Activated naive CD8-positive, alpha-beta T cell treated with anti-CD3 and anti-CD28 coated beads, Interleukin-2, amount 10 ng/mL, durations not matched to agents 7 days and 5 days (primary cell): ENCODE measurements at regions not wholly inside any gene's neighbourhood (a gene's known extent, or its start where the extent isn't known, plus 50 kb on each side); places are given as distances from the start of the nearest gene placed in this dataset.
"Not testable (repeated sequence)": the region's sequence is repeated elsewhere in the genome, so short reads cannot be mapped to it uniquely, and the experiment has no call there.

ENCODE experiments used
- ATAC-seq: fragments of 150-1000 bp; cut with Tn5 transposase; one replicate; pipeline ENCODE4 v1.10.0; 2021; ENCODE audit warnings: low read depth, moderate library complexity
- POLR2A ChIA-PET: fragments of 350-600 bp; sonication (Branson Sonifier 250); formaldehyde crosslinking; loops from one replicate; lab custom pipeline; 2021; ENCODE audit warnings: antibody characterized with exemption; lab: Charles Lee
- DNase-seq: peaks from one replicate; pipeline ENCODE4 v3.0.0; 2021
- H3K27ac Mint-ChIP-seq: one replicate; pipeline ENCODE4 v1.8.0; 2022; ENCODE audit warnings: mild to moderate bottlenecking, mixed read lengths
- H3K27me3 Mint-ChIP-seq: one replicate; pipeline ENCODE4 v1.8.0; 2022; ENCODE audit warnings: mild to moderate bottlenecking, moderate library complexity, mixed read lengths
- H3K36me3 Mint-ChIP-seq: one replicate; pipeline ENCODE4 v1.8.0; 2021; ENCODE audit warnings: mild to moderate bottlenecking, mixed read lengths
- H3K4me1 Mint-ChIP-seq: one replicate; pipeline ENCODE4 v1.8.0; 2021; ENCODE audit warnings: mixed read lengths
- H3K4me3 Mint-ChIP-seq: one replicate; pipeline ENCODE4 v1.8.0; 2022; ENCODE audit warnings: mild to moderate bottlenecking, moderate library complexity, mixed read lengths
- H3K9me3 Mint-ChIP-seq: one replicate; pipeline ENCODE4 v1.8.0; 2021; ENCODE audit warnings: mixed read lengths

DNA sequence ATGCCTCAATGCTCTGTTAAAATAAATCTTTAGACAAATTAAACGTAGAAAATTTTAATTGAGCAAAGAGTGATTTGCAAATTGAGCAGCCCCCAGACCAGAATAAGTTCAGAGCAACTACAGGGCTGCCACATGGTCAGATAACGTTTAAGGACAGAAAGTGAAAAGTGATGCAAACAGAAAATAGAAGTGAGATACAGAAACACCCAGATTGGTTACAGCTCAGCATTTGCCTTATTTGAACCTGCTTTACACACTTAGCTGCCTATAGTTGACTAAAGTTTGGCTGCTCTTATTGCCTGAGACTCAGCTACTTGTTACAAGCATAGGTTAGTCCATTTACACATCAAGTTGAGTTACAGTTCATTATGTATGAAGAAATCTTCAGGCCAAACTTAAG is 1800.8 kb upstream of the PCDH10 start:
- ATAC-seq, result no peak
- DNase-seq, result no peak
- Mint-ChIP-seq H3K4me3 (no peak overlapping the region), H3K36me3 (no peaks in the 10 kb centered on the region), H3K4me1 (peaks cover 2% of the 10 kb centered on the region), H3K27ac (no peak overlapping the region), H3K9me3 (peaks cover 6% of the 10 kb centered on the region), H3K27me3 (no peaks in the 10 kb centered on the region)
- POLR2A ChIA-PET, result no interaction called here

DNA sequence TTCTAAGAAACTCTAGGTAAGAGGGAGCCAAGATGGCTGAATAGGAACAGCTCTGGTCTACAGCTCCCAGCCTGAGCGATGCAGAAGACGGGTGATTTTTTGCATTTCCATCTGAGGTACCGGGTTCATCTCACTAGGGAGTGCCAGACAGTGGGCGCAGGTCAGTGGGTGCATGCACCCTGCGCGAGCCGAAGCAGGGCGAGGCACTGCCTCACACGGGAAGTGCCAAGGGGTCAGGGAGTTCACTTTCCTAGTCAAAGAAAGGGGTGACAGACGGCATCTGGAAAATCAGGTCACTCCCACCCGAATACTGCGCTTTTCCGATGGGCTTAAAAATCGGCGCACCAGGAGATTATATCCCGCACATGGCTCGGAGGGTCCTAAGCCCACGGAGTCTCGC is 1796.7 kb upstream of the PCDH10 start:
- H3K27me3 Mint-ChIP-seq, POLR2A ChIA-PET, H3K27ac Mint-ChIP-seq, H3K4me3 Mint-ChIP-seq, H3K9me3 Mint-ChIP-seq, H3K4me1 Mint-ChIP-seq, ATAC-seq, DNase-seq, H3K36me3 Mint-ChIP-seq: not testable (repeated sequence)

DNA sequence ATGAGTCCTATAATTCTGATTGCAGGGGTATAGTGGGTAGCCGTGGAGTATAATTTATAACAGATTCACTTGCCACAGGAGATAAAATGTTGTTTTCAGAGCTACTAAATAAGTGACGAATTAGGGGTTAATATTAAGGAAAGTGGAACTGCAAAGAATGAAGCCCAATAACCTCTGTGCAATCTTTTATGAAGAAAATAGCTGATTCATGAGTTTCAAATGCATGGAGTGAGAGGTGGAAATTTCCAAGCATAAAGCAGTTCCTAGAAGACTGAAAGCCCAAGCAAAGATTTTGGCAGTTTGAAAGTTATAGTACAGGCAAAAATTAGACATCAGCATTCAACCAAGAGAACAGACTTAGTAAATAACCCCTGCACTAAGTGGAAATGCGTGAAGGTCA is 1782.4 kb upstream of the PCDH10 start:
- H3K9me3 Mint-ChIP-seq, result no peaks in the 10 kb centered on the region
- no peak overlapping the region for H3K4me3 Mint-ChIP-seq
- POLR2A ChIA-PET, result no interaction called here
- DNase-seq (no peak), ATAC-seq (no peak)
- H3K4me1 Mint-ChIP-seq, result no peaks in the 10 kb centered on the region
- no peaks in the 10 kb centered on the region for H3K36me3 Mint-ChIP-seq
- H3K27me3 Mint-ChIP-seq, result no peaks in the 10 kb centered on the region
- no peak overlapping the region for H3K27ac Mint-ChIP-seq

DNA sequence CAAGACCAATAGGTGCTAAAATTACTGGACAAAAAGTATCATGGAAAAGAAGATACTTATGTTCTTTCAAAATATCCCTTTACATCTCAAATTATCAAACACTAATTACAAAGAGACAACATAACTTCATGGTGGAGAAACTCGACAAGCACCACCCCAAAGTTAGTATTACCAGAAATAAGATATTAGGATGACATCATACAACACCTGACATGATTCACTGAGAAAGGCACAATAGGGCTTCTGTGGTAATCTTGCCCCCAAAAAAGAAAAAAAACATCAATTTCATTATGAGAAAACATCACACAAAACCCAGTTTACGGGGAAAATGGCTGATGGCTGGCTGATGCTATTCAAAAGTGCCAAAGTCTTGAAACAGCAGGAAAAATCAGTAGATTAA is 1781.7 kb upstream of the PCDH10 start:
- H3K4me3 Mint-ChIP-seq, result no peak overlapping the region
- no peak for ATAC-seq
- no peaks in the 10 kb centered on the region for H3K36me3 Mint-ChIP-seq
- no peak for DNase-seq
- H3K27ac Mint-ChIP-seq, result no peak overlapping the region
- POLR2A ChIA-PET, result no interaction called here
- no peaks in the 10 kb centered on the region for H3K4me1 Mint-ChIP-seq
- no peaks in the 10 kb centered on the region for H3K27me3 Mint-ChIP-seq
- no peaks in the 10 kb centered on the region for H3K9me3 Mint-ChIP-seq

DNA sequence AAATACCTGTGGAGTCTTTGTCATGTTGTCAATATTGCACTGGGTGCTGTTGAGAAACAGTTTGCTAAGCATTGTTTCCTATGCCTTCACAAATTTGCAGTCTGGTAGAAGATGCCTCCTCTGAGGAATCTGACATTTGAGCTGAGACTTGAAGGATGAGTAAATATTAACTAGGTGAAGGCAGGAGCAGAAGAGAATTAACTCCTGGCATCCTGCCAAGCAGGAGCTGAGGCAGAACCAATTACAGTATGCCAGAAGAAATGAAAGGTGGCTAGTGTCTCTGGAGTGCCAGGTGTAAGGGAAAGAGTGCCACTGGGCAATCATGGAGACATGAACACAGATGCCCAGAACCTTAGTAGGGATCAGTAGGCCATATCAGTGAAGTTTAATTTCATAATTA is 1778.2 kb upstream of the PCDH10 start:
- Mint-ChIP-seq H3K4me1 (no peaks in the 10 kb centered on the region), H3K9me3 (peaks cover 3% of the 10 kb centered on the region), H3K4me3 (no peak overlapping the region), H3K36me3 (no peaks in the 10 kb centered on the region), H3K27ac (no peak overlapping the region), H3K27me3 (no peaks in the 10 kb centered on the region)
- ATAC-seq (no peak), DNase-seq (no peak)
- POLR2A ChIA-PET, result no interaction called here

DNA sequence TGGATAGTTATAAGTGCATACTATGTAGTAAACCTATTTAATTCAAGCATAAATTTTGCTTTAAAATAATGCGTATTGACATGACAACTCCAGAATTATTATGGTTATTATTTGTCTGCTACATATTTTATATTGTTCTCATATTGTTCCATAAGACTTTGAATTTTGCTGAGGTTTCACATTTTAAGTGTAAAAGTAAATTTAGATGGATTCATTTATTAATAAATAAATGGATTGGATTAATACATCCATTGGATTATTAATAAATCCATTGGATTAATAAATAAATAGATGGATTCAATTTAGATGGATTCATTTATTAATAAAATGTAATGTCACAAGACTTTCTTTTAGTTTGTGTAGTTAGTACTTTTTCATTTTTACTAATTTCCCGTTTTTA is 1768.0 kb upstream of the PCDH10 start:
- H3K36me3 Mint-ChIP-seq, result no peaks in the 10 kb centered on the region
- H3K4me1 Mint-ChIP-seq, result no peaks in the 10 kb centered on the region
- DNase-seq (no peak), ATAC-seq (no peak)
- POLR2A ChIA-PET, result no interaction called here
- no peak overlapping the region for H3K4me3 Mint-ChIP-seq
- H3K27me3 Mint-ChIP-seq, result no peaks in the 10 kb centered on the region
- no peak overlapping the region for H3K27ac Mint-ChIP-seq
- H3K9me3 Mint-ChIP-seq, result peaks cover 3% of the 10 kb centered on the region

DNA sequence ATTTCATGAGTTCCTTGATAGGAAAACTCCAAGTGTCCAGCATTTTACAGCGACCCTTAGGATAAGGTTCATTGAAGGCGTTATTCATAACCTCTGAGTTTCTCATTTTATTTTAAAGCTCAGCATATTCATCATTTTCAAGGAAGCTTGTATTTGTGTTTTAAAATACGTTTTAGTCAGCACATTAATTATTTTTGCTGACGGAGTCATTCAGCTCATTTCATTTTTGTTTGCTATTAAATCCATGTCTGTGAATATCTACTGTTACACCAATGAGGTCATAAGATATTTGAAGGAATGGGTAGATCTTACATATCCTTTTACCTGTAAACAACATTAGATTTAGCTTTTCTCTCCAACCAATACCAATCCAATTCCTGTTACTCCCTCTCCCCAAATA is 1766.3 kb upstream of the PCDH10 start:
- Mint-ChIP-seq H3K9me3 (peaks cover 3% of the 10 kb centered on the region), H3K36me3 (no peaks in the 10 kb centered on the region), H3K4me3 (no peak overlapping the region), H3K27ac (no peak overlapping the region), H3K27me3 (no peaks in the 10 kb centered on the region), H3K4me1 (no peaks in the 10 kb centered on the region)
- POLR2A ChIA-PET, result no interaction called here
- DNase-seq (no peak), ATAC-seq (no peak)

DNA sequence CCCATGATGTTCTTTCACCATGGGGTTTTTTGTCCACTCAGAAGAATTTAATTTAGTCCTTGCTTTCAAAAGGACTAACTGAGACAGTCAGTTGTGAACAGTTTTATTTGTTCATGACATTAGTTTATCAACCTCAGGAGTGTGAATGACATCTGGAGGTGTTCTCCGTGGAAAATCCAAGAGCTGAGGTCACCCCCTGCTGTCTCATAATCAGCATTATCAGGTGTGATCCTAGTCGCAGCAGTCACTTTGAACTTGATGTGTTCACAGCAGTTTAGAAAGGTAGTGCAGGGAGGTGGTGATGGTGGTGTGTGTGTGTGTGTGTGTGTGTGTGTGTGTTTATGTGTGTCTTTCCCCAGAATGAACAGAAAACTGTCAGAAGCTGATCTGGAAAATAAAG is 1760.8 kb upstream of the PCDH10 start:
- H3K9me3 Mint-ChIP-seq, result no peaks in the 10 kb centered on the region
- no peaks in the 10 kb centered on the region for H3K36me3 Mint-ChIP-seq
- POLR2A ChIA-PET, result no interaction called here
- H3K27me3 Mint-ChIP-seq, result no peaks in the 10 kb centered on the region
- H3K4me1 Mint-ChIP-seq, result no peaks in the 10 kb centered on the region
- no peak for DNase-seq
- ATAC-seq, result no peak
- no peak overlapping the region for H3K4me3 Mint-ChIP-seq
- H3K27ac Mint-ChIP-seq, result no peak overlapping the region

DNA sequence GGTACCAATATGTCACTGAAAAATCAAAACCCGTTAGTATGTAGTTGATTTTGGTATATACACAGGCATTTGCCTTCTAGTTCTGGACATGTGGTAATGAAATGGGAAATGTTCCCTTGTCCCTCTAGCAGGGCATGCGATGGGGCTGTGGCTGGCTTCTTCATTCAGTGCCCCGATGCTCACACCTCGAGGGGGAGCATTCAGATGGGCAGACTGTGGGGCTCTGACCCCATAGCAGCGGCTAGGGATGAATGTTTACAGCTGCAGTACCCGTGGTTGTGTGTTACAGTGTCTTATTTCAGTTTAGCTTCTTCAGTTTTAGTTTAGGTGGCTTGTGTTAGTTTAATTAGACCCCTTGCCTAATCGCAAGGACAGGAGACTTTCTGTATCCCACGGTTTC is 1741.0 kb upstream of the PCDH10 start:
- Mint-ChIP-seq H3K27me3 (no peaks in the 10 kb centered on the region), H3K4me3 (no peak overlapping the region), H3K4me1 (no peaks in the 10 kb centered on the region), H3K9me3 (peaks cover 5% of the 10 kb centered on the region), H3K36me3 (no peaks in the 10 kb centered on the region), H3K27ac (no peak overlapping the region)
- no peak for ATAC-seq
- DNase-seq, result no peak
- POLR2A ChIA-PET, result no interaction called here

DNA sequence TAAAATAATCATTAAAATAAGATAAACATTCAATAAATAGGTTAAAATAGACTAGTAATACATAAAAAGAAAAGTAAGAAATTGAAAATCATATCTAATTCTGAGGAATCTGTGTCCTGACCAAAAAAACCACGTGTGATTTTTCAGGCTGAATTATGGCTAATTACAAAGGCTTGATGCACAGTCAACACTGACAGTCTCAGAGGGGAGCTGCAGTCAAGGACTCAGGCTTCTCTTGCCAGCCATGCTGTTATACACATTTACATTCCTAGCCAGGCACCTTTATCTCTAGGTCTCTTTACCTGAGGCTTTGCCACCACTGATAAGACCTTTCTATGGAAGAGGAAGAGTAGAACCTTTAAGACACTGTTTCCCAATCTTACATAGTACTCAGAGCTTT is 1737.7 kb upstream of the PCDH10 start:
- DNase-seq (no peak), ATAC-seq (no peak)
- H3K27ac Mint-ChIP-seq, result no peak overlapping the region
- H3K9me3 Mint-ChIP-seq, result peaks cover 6% of the 10 kb centered on the region
- H3K27me3 Mint-ChIP-seq, result no peaks in the 10 kb centered on the region
- POLR2A ChIA-PET, result no interaction called here
- no peak overlapping the region for H3K4me3 Mint-ChIP-seq
- H3K4me1 Mint-ChIP-seq, result no peaks in the 10 kb centered on the region
- H3K36me3 Mint-ChIP-seq, result no peaks in the 10 kb centered on the region

DNA sequence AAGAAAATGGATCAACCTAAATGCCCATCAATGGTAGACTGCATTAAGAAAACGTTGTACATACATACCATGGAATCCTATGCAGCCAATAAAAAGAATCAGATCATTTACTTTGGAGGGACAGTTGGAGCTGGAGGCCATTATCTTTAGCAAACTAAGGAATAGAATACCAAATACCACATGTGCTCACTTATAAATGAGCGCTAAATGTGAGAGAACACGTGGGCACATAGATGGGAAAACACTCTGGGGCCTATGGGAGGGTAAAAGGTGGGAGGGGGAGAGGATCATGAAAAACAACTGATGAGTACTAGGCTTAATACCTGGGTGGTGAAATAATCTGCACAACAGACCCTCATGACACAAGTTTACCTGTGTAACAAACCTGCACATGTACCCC is 1729.9 kb upstream of the PCDH10 start:
- H3K27me3 Mint-ChIP-seq, result no peaks in the 10 kb centered on the region
- no peak overlapping the region for H3K27ac Mint-ChIP-seq
- ATAC-seq, result no peak
- POLR2A ChIA-PET, result no interaction called here
- DNase-seq, result no peak
- peaks cover 3% of the 10 kb centered on the region for H3K9me3 Mint-ChIP-seq
- H3K4me1 Mint-ChIP-seq, result no peaks in the 10 kb centered on the region
- H3K4me3 Mint-ChIP-seq, result no peak overlapping the region
- no peaks in the 10 kb centered on the region for H3K36me3 Mint-ChIP-seq

DNA sequence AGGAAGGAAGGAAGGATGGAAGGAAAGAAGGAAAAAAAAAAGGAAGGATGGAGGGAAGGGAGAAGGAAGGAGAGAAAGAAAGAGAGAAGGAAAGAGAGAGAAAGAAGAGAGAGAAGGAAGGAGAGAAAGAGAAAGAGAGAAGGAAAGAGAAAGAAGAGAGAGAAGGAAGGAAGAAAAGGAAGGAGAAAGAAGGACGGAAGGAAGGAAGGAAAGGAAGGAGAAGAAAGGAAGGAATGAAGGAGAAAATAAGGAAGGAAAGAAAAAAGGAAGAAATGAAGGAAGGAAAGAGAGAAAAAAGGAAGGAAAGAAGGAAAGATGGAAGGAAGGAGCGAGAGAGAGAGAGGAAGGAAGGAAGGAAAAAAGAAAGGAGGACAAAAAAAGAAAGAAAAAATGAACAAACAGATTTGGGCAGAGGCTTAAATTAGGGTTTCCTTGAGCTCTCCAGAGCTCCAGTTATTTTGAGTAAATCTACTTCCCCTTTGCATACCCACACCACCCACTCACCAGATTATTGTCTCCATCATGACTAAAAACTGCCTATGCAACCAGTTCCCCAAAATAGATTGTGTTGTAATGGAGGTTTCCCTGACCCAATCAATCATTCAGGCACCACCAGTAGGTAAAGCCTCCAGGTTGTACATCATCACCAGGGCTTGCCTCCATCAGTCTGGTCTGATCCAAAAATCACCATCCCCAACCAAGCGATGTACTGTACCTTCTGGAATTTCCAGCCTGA is 1722.9 kb upstream of the PCDH10 start:
- no peaks in the 10 kb centered on the region for H3K27me3 Mint-ChIP-seq
- no peak for ATAC-seq
- H3K36me3 Mint-ChIP-seq, result no peaks in the 10 kb centered on the region
- DNase-seq, result no peak
- H3K4me3 Mint-ChIP-seq, result no peak overlapping the region
- POLR2A ChIA-PET, result no interaction called here
- peaks cover 4% of the 10 kb centered on the region for H3K9me3 Mint-ChIP-seq
- no peak overlapping the region for H3K27ac Mint-ChIP-seq
- H3K4me1 Mint-ChIP-seq, result no peaks in the 10 kb centered on the region

DNA sequence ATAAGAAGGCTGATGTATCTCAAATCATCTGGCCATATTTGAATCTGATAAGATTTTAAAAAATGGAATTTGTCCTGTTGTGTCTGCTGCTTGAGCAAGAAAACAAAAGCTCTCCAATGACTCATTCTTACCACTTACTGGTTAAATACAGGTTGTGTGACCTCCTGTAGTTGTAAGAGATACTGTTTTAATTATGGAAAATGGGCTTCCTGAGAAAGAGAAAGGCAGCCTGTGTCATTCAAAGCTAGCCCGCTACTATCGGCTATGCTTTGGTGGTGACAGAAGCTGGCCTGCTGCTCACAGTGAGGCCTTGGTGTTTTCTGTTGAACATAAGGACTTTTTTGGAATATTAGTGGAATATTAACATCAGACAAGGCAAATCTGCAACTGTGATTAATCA is 1722.1 kb upstream of the PCDH10 start:
- no peak for ATAC-seq
- no peak for DNase-seq
- POLR2A ChIA-PET, result no interaction called here
- Mint-ChIP-seq H3K27ac (no peak overlapping the region), H3K9me3 (peaks cover 2% of the 10 kb centered on the region), H3K4me1 (no peaks in the 10 kb centered on the region), H3K27me3 (no peaks in the 10 kb centered on the region), H3K4me3 (no peak overlapping the region), H3K36me3 (no peaks in the 10 kb centered on the region)

DNA sequence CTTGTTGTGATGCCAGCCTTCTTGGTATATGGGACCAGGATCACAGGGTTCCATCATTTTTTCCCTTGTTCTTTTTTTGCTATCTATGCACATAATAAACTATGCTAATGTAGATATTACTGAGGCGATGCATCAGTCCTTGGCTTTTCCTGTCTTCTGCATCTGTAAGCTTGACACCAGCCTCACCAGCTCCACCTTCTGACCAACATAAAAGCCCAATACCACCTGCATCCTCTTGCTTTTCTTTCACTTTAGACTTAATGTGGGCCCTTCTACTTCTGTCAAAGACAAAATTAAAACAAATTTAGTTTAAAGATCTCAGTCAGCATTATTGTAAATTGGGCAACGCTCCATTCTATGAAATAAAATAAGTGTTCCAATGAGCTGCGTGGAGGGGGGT is 1718.8 kb upstream of the PCDH10 start:
- Mint-ChIP-seq H3K4me1 (no peaks in the 10 kb centered on the region), H3K27me3 (no peaks in the 10 kb centered on the region), H3K36me3 (no peaks in the 10 kb centered on the region), H3K9me3 (peaks cover 2% of the 10 kb centered on the region), H3K27ac (no peak overlapping the region), H3K4me3 (no peak overlapping the region)
- no peak for DNase-seq
- ATAC-seq, result no peak
- POLR2A ChIA-PET, result no interaction called here
